OCI-LY1 (cell line): ENCODE measurements at regions not wholly inside any gene's neighbourhood (a gene's known extent, or its start where the extent isn't known, plus 50 kb on each side); places are given as distances from the start of the nearest gene placed in this dataset.

Experiments used
- CTCF ChIP-seq: fragments of 200-600 bp; sonication (generic), shearing (Covaris generic); IDR thresholded peaks from 2 replicates; pipeline ENCODE4 v1.5.1; 2017; ENCODE audit warnings: mild to moderate bottlenecking, antibody characterized with exemption, low read length, moderate library complexity, mixed read lengths
- EZH2 ChIP-seq: fragments of 200-600 bp; sonication (generic), shearing (Covaris generic); IDR thresholded peaks from 2 replicates; pipeline ENCODE4 v1.8.0; 2017; ENCODE audit warnings: borderline replicate concordance, mixed run types, mild to moderate bottlenecking, antibody characterized with exemption, low read length, moderate library complexity, mixed read lengths

- TF ChIP-seq CTCF (no peak), EZH2 (no peak)
Measured at GRCh38 chr7:98687111-98687751, 70.1 kb downstream of the NPTX2 start.
